Osteocyte (in vitro differentiated cells): ENCODE measurements at regions not wholly inside any gene's neighbourhood (a gene's known extent, or its start where the extent isn't known, plus 50 kb on each side); places are given as distances from the start of the nearest gene placed in this dataset.

Experiments used
- DNase-seq: peaks from one replicate; pipeline ENCODE4 v3.0.0; 2021; ENCODE audit warnings: mixed read lengths; ENCODE audit not compliant: unreplicated experiment; ENCODE audit errors: extremely low spot score
- H3K27ac Mint-ChIP-seq: one replicate; pipeline ENCODE4 v1.8.0; 2021; ENCODE audit warnings: mild to moderate bottlenecking, mixed read lengths; ENCODE audit not compliant: unreplicated experiment
- H3K27me3 Mint-ChIP-seq: one replicate; pipeline ENCODE4 v1.8.0; 2021; ENCODE audit warnings: mixed read lengths; ENCODE audit not compliant: unreplicated experiment
- H3K36me3 Mint-ChIP-seq: one replicate; pipeline ENCODE4 v1.8.0; 2021; ENCODE audit warnings: mixed read lengths; ENCODE audit not compliant: unreplicated experiment
- H3K4me1 Mint-ChIP-seq: one replicate; pipeline ENCODE4 v1.8.0; 2021; ENCODE audit warnings: mixed read lengths; ENCODE audit not compliant: unreplicated experiment
- H3K4me3 Mint-ChIP-seq: one replicate; pipeline ENCODE4 v1.8.0; 2021; ENCODE audit warnings: mild to moderate bottlenecking, moderate library complexity, mixed read lengths; ENCODE audit not compliant: unreplicated experiment
- H3K9me3 Mint-ChIP-seq: one replicate; pipeline ENCODE4 v1.8.0; 2021; ENCODE audit warnings: mixed read lengths; ENCODE audit not compliant: unreplicated experiment
- TF ChIP-seq, protein P1 (sequence below): fragments of 200-600 bp; sonication (generic); IDR thresholded peaks from 2 replicates; pipeline ENCODE4 v1.5.0; 2021; ENCODE audit warnings: antibody characterized with exemption, mild to moderate bottlenecking, moderate library complexity

DNA sequence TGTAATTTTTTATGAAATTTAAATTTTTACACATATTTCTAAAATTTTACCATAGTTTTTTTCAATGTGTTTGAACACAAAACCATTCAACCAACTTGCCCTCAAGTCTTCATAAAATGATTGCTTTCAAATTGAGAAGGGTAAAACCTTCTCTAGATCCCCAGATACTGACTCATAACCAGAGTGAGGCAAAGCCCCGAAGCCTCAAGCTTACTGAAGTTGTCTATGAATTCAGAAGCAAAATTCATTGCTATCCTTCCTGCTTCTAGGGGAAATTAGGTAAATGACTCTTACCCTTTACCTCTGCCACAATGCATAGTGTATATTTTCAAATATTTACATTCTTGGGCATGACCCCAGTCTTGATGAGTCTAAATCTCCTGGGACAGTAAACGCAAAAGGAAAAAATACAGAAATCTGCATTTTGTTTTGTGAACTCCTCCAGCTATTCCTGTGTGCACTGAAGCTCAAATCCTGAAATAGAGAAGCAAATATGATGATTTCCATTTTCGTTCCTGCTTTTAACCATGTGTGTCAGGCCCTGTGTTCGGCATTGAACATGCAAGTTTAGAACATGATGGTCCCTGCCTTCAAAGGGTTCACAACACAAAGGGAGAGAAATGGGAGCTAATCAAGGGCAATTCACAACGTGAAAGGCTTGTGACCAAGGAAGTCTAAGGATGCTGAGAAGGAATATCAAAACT lies 246.3 kb downstream of the SUCLG1 start:
- Mint-ChIP-seq H3K27me3 (peaks cover 2% of the 10 kb centered on the region), H3K4me1 (no peaks in the 10 kb centered on the region), H3K36me3 (no peaks in the 10 kb centered on the region), H3K9me3 (no peaks in the 10 kb centered on the region), H3K4me3 (no peak overlapping the region), H3K27ac (no peak overlapping the region)
- TF ChIP-seq, protein P1, sequence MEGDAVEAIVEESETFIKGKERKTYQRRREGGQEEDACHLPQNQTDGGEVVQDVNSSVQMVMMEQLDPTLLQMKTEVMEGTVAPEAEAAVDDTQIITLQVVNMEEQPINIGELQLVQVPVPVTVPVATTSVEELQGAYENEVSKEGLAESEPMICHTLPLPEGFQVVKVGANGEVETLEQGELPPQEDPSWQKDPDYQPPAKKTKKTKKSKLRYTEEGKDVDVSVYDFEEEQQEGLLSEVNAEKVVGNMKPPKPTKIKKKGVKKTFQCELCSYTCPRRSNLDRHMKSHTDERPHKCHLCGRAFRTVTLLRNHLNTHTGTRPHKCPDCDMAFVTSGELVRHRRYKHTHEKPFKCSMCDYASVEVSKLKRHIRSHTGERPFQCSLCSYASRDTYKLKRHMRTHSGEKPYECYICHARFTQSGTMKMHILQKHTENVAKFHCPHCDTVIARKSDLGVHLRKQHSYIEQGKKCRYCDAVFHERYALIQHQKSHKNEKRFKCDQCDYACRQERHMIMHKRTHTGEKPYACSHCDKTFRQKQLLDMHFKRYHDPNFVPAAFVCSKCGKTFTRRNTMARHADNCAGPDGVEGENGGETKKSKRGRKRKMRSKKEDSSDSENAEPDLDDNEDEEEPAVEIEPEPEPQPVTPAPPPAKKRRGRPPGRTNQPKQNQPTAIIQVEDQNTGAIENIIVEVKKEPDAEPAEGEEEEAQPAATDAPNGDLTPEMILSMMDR = no peak
- no peak for DNase-seq

DNA sequence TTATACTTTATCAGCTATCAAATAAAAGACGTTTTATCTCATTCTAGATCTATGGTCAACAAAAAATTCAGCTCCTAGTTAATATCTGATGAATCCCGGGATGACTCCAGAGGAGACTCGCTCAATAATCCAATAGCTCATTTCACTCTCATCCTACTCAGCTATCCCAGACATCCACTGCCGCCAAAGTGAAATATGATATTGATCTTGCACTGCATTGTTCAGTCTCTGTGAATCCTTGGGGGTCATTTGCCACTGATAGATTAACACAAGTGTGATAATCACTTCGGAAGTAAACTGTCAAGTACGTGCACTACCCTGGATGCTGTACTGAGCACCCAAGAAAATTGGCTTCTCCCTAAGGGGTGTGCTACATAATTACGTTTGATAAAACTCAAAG lies 249.1 kb downstream of the SUCLG1 start:
- H3K4me1 Mint-ChIP-seq = no peaks in the 10 kb centered on the region
- no peak overlapping the region for H3K4me3 Mint-ChIP-seq
- TF ChIP-seq, protein P1 = no peak
- no peaks in the 10 kb centered on the region for H3K9me3 Mint-ChIP-seq
- no peaks in the 10 kb centered on the region for H3K27me3 Mint-ChIP-seq
- DNase-seq = no peak
- H3K36me3 Mint-ChIP-seq = no peaks in the 10 kb centered on the region
- no peak overlapping the region for H3K27ac Mint-ChIP-seq

DNA sequence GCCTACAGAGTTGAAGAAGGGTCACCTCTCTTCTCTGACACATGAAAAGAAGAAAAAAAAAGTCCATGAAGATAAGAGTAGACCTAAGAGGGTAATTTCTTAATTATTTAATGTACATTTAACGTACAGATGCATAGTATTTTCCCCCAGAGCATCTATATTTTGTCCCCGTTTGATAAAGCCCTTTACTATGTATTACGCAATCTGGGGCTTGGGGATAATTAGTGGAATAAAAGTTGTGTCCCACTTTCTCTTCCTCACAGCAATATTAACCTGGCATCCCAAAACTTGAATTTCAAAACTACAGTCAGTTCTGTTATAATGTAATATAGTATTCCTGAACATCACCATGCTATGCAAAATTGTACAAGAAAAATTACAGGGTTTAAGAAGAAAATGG lies 254.1 kb downstream of the SUCLG1 start:
- peaks cover under 1% of the 10 kb centered on the region for H3K9me3 Mint-ChIP-seq
- H3K4me3 Mint-ChIP-seq = no peak overlapping the region
- H3K27me3 Mint-ChIP-seq = no peaks in the 10 kb centered on the region
- no peaks in the 10 kb centered on the region for H3K36me3 Mint-ChIP-seq
- TF ChIP-seq, protein P1 = no peak
- H3K4me1 Mint-ChIP-seq = no peaks in the 10 kb centered on the region
- DNase-seq = no peak
- no peak overlapping the region for H3K27ac Mint-ChIP-seq

DNA sequence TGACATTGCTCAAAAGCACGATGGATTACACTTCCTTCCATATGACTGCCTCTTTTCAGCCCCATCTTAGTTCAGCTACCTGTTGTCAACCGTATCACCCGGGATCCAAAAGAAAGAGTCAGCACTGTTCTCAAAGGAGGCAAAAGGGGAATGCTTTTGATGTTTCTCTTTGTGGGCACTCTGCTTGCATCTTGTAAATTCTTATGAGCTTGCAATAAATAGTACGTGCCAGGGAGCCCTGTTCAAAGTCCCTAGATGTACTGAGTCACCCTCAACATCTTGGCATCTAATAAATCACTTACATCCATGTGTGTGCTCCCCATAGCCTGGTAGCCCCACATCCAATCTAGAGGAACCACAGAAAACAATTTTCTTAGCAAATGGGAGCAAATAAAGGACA lies 256.9 kb downstream of the SUCLG1 start:
- H3K27me3 Mint-ChIP-seq = no peaks in the 10 kb centered on the region
- TF ChIP-seq, protein P1 = no peak
- peaks cover 3% of the 10 kb centered on the region for H3K9me3 Mint-ChIP-seq
- H3K4me1 Mint-ChIP-seq = no peaks in the 10 kb centered on the region
- H3K36me3 Mint-ChIP-seq = no peaks in the 10 kb centered on the region
- no peak for DNase-seq
- no peak overlapping the region for H3K4me3 Mint-ChIP-seq
- no peak overlapping the region for H3K27ac Mint-ChIP-seq

DNA sequence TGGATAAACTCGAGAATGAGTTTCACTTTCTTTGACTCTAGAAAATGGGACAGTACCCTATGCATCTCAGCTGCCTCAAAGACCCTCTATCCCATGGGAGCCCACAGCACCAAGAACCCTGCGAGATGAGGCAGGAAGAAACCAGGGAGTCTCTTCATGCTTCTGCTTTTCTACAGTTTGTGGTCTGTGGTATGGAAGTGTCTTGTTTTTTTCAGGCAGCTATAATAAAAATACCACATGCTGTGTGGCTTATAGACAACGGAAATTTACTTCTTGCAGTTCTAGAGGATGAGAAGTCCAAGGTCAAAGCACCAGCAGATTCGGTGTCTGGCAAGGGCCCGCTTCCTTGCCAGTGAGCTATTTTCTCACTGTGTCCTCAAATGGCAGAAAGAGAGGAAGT lies 257.9 kb downstream of the SUCLG1 start:
- TF ChIP-seq, protein P1 = no peak
- Mint-ChIP-seq H3K27me3 (no peaks in the 10 kb centered on the region), H3K9me3 (peaks cover 3% of the 10 kb centered on the region), H3K4me1 (no peaks in the 10 kb centered on the region), H3K36me3 (no peaks in the 10 kb centered on the region), H3K27ac (no peak overlapping the region), H3K4me3 (no peak overlapping the region)
- DNase-seq = no peak
